H1 (cell line): ENCODE measurements at regions not wholly inside any gene's neighbourhood (a gene's known extent, or its start where the extent isn't known, plus 50 kb on each side); places are given as distances from the start of the nearest gene placed in this dataset.

Experiments
- CTCF ChIA-PET: fragments of 300-600 bp; sonication (Branson Sonifier 250); formaldehyde crosslinking; loops from one replicate; lab custom pipeline; 2021; ENCODE audit not compliant: partially characterized antibody; lab: Charles Lee
- POLR2A ChIA-PET: fragments of 300-600 bp; sonication (Branson Sonifier 250); formaldehyde crosslinking; loops from one replicate; lab custom pipeline; 2021; ENCODE audit warnings: inconsistent platforms; ENCODE audit not compliant: partially characterized antibody; lab: Charles Lee
- DNase-seq, 2 experiments: peaks; one replicate each; pipeline versions ENCODE4 v3.0.0 to v3.0.0-alpha.2; 2010 to 2022; ENCODE audit warnings: low spot score in 2 of 2, low read depth in 1 of 2, mixed read lengths in 1 of 2
- FAIRE-seq: peaks from 2 replicates; lab custom pipeline; 2011; peaks lifted over from hg19 to GRCh38; lab: Jason Lieb, UNC
- H2AFZ ChIP-seq: 2 replicates; pipeline ENCODE4 v1.8.1; 2012; ENCODE audit warnings: low read length, inconsistent platforms
- H2AK5ac ChIP-seq: 2 replicates; pipeline ENCODE4 v1.6.1; 2013; ENCODE audit warnings: low read depth, low read length
- H2BK120ac ChIP-seq: replicated peaks from 2 replicates; pipeline ENCODE3; 2013; ENCODE audit warnings: low read depth, low read length, inconsistent platforms
- H2BK12ac ChIP-seq: 2 replicates; pipeline ENCODE4 v1.6.1; 2013; ENCODE audit warnings: low read depth, low read length
- H2BK15ac ChIP-seq: 2 replicates; pipeline ENCODE4 v1.6.1; 2013; ENCODE audit warnings: low read length
- H2BK20ac ChIP-seq: 2 replicates; pipeline ENCODE4 v1.6.1; 2013; ENCODE audit warnings: low read length
- H2BK5ac ChIP-seq: 2 replicates; pipeline ENCODE4 v1.6.1; 2013; ENCODE audit warnings: low read depth, low read length
- H3K14ac ChIP-seq: 2 replicates; pipeline ENCODE4 v1.6.1; 2013; ENCODE audit warnings: inconsistent platforms; ENCODE audit not compliant: insufficient read length
- H3K18ac ChIP-seq: 2 replicates; pipeline ENCODE4 v1.6.1; 2013; ENCODE audit warnings: low read length; ENCODE audit errors: extremely low read depth
- H3K23ac ChIP-seq: 2 replicates; pipeline ENCODE4 v1.6.1; 2013; ENCODE audit warnings: inconsistent platforms; ENCODE audit not compliant: insufficient read length
- H3K23me2 ChIP-seq: 2 replicates; pipeline ENCODE4 v1.6.1; 2013; ENCODE audit warnings: low read depth, low read length
- H3K27ac ChIP-seq: 2 replicates; pipeline ENCODE4 v1.6.1; 2011; ENCODE audit warnings: low read depth, low read length, inconsistent platforms
- H3K27me3 ChIP-seq, 4 experiments: replicated peaks in 1 of 4; 1 replicate in 1 of 4; 2 replicates in 3 of 4; pipeline versions ENCODE4 v1.6.1 to v1.8.1; 2011 to 2013; ENCODE audit warnings: low read length in 3 of 4, mild to moderate bottlenecking in 3 of 4, inconsistent platforms in 2 of 4, mixed read lengths in 2 of 4, moderate library complexity in 1 of 4; ENCODE audit not compliant: control insufficient read depth in 3 of 4, insufficient read depth in 3 of 4; ENCODE audit errors: extremely low read depth in 1 of 4
- H3K36me3 ChIP-seq, 4 experiments: 2 replicates each; pipeline versions ENCODE4 v1.6.1 to v1.8.1; 2011 to 2013; ENCODE audit warnings: mild to moderate bottlenecking in 4 of 4, low read length in 3 of 4, moderate library complexity in 2 of 4, control low read depth in 1 of 4, inconsistent platforms in 1 of 4; ENCODE audit not compliant: insufficient read depth in 4 of 4, control insufficient read depth in 2 of 4
- H3K4ac ChIP-seq: replicated peaks from 2 replicates; pipeline ENCODE3; 2013; ENCODE audit warnings: low read length, low read depth, mixed read lengths, inconsistent platforms; ENCODE audit not compliant: insufficient read length
- H3K4me1 ChIP-seq, 4 experiments: replicated peaks in 1 of 4; 1 replicate in 1 of 4; 2 replicates in 3 of 4; pipeline versions ENCODE4 v1.6.1 to v1.8.1; 2011 to 2013; ENCODE audit warnings: low read length in 3 of 4, inconsistent platforms in 2 of 4, mixed read lengths in 1 of 4; ENCODE audit not compliant: insufficient read depth in 4 of 4, control insufficient read depth in 3 of 4
- H3K4me2 ChIP-seq, 2 experiments: 2 replicates each; pipeline versions ENCODE4 v1.6.1 to v1.8.1; 2011 to 2013; ENCODE audit warnings: low read depth in 2 of 2, low read length in 2 of 2, control low read depth in 1 of 2, inconsistent platforms in 1 of 2, mild to moderate bottlenecking in 1 of 2; ENCODE audit not compliant: insufficient read depth in 1 of 2
- H3K4me3 ChIP-seq, 4 experiments: fragments of 200-600, 300-600 bp in 1 of 4; sonication (generic), shearing (Covaris generic), sonication (Bioruptor Twin) in 1 of 4; 2 replicates each; pipeline versions ENCODE4 v1.5.1 to v1.8.1; 2011 to 2016; ENCODE audit warnings: low read length in 4 of 4, low read depth in 3 of 4, control low read depth in 2 of 4, inconsistent platforms in 2 of 4, mild to moderate bottlenecking in 2 of 4, mixed read lengths in 1 of 4, moderate library complexity in 1 of 4; ENCODE audit not compliant: insufficient read depth in 2 of 4; ENCODE audit errors: extremely low read depth in 1 of 4
- H3K56ac ChIP-seq: replicated peaks from 2 replicates; pipeline ENCODE3; 2013; ENCODE audit warnings: low read depth, mild to moderate bottlenecking, mixed read lengths, low read length, inconsistent platforms; ENCODE audit not compliant: insufficient read length
- H3K79me1 ChIP-seq: 2 replicates; pipeline ENCODE4 v1.6.1; 2013; ENCODE audit warnings: low read depth, low read length, control low read depth
- H3K79me2 ChIP-seq, 2 experiments: 2 replicates each; pipeline versions ENCODE4 v1.6.1 to v1.8.1; 2012 to 2013; ENCODE audit warnings: low read length in 2 of 2, mild to moderate bottlenecking in 2 of 2, inconsistent platforms in 1 of 2; ENCODE audit not compliant: insufficient read depth in 2 of 2, control insufficient read depth in 1 of 2
- H3K9ac ChIP-seq, 4 experiments: replicated peaks in 1 of 4; 1 replicate in 1 of 4; 2 replicates in 3 of 4; pipeline versions ENCODE4 v1.6.1 to v1.8.1; 2011 to 2013; ENCODE audit warnings: low read depth in 3 of 4, low read length in 3 of 4, control low read depth in 2 of 4, mild to moderate bottlenecking in 2 of 4, moderate library complexity in 2 of 4, inconsistent platforms in 1 of 4; ENCODE audit errors: extremely low read depth in 1 of 4
- H3K9me3 ChIP-seq, 2 experiments: 2 replicates each; pipeline versions ENCODE4 v1.6.1 to v1.8.1; 2012 to 2013; ENCODE audit warnings: mild to moderate bottlenecking in 2 of 2, moderate library complexity in 2 of 2, control low read depth in 1 of 2, inconsistent platforms in 1 of 2, low read depth in 1 of 2, low read length in 1 of 2, mixed read lengths in 1 of 2; ENCODE audit not compliant: insufficient read depth in 2 of 2
- H4K20me1 ChIP-seq, 2 experiments: replicated peaks in 1 of 2; 2 replicates each; pipeline versions ENCODE3 to v1.8.1; 2011 to 2013; ENCODE audit warnings: inconsistent platforms in 2 of 2, low read length in 2 of 2, mild to moderate bottlenecking in 1 of 2; ENCODE audit not compliant: insufficient read depth in 2 of 2, control insufficient read depth in 1 of 2
- H4K5ac ChIP-seq: 2 replicates; pipeline ENCODE4 v1.6.1; 2013; ENCODE audit warnings: low read length, low read depth, mixed read lengths, inconsistent platforms; ENCODE audit not compliant: insufficient read length
- H4K8ac ChIP-seq: 2 replicates; pipeline ENCODE4 v1.8.0; 2013; ENCODE audit warnings: mild to moderate bottlenecking, moderate library complexity, low read length, inconsistent platforms; ENCODE audit not compliant: insufficient read depth; ENCODE audit errors: extremely low read depth
- H4K91ac ChIP-seq: replicated peaks from 2 replicates; pipeline ENCODE3; 2013; ENCODE audit warnings: low read length, mixed read lengths, inconsistent platforms; ENCODE audit not compliant: insufficient read length
- HDAC6 ChIP-seq: IDR thresholded peaks from one replicate; pipeline ENCODE4 v1.7.1; 2012; ENCODE audit warnings: low read depth, mild to moderate bottlenecking, inconsistent platforms, low read length, moderate library complexity
- PHF8 ChIP-seq: fragments of 200-600 bp; sonication (generic); conservative IDR thresholded peaks from 2 replicates; pipeline ENCODE4 v1.7.1; 2012; ENCODE audit warnings: low read depth, mild to moderate bottlenecking, inconsistent platforms, low read length, moderate library complexity
- RBBP5 ChIP-seq: IDR thresholded peaks from 2 replicates; pipeline ENCODE4 v1.7.1; 2012; ENCODE audit warnings: low read depth, mild to moderate bottlenecking, inconsistent platforms, low read length, moderate library complexity, borderline replicate concordance
- WGBS, 2 experiments: shearing (Covaris generic) in 1 of 2; methylation state at CpG; one replicate each; pipeline versions ENCODE4 v1.1.6 to v1.1.7; 2013 to 2015; ENCODE audit warnings: low lambda C conversion rate in 2 of 2, mixed read lengths in 2 of 2, inconsistent platforms in 1 of 2, low coverage in 1 of 2, missing lambda C conversion rate in 1 of 2; ENCODE audit not compliant: insufficient replicate concordance in 2 of 2, insufficient coverage in 1 of 2, insufficient read length in 1 of 2; ENCODE audit errors: extremely low coverage in 1 of 2, missing lambda C conversion rate in 1 of 2; 5-methylcytosine and 5-hydroxymethylcytosine counted together

DNA sequence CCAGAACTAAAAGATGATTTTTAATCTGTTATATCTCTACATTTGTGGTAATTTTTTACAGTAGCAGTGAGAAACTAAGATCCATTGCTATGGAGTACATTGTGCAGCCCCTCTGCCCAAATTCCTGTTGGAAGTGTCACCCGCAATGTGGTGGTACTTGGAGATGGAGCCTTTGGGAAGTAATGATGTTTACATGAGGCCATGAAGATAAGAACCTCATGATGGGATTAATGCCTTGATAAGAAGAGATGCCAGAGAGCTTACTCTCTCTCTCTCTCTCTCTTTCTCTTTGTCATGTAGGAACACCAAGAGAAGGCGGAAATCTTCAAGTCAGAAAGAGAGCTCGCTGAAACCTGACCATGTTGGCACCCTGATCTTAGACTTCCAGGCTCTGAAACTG, 535.4 kb downstream of the PID1 start:
- H3K23me2 ChIP-seq: no peaks in the 10 kb centered on the region
- H4K5ac ChIP-seq: no peak overlapping the region
- no peak overlapping the region for H3K9ac ChIP-seq
- CTCF ChIA-PET: interaction anchor here (0.7 to 2.8 kb wide), 4 partner anchors 9 to 232 kb away, joined by 3 to 20 read pairs (median 6); no protein-coding TSS in a partner anchor
- H3K27me3 ChIP-seq: no peaks in the 10 kb centered on the region
- no peak overlapping the region for H4K8ac ChIP-seq
- no peaks in the 10 kb centered on the region for H3K4me1 ChIP-seq
- H2BK15ac ChIP-seq: no peak overlapping the region
- no peak overlapping the region for H3K14ac ChIP-seq
- no peak overlapping the region for H2BK120ac ChIP-seq
- H3K36me3 ChIP-seq: no peaks in the 10 kb centered on the region
- FAIRE-seq (no peak), DNase-seq (no peak)
- WGBS, 2 experiments: 98% methylated on average over 3 of the region's 3 CpGs; no CpG with 5 or more reads in 1 of the 2 experiments
- H3K79me2 ChIP-seq: no peaks in the 10 kb centered on the region
- no peak overlapping the region for H3K4me3 ChIP-seq
- H3K18ac ChIP-seq: no peak overlapping the region
- no peaks in the 10 kb centered on the region for H3K79me1 ChIP-seq
- H2BK5ac ChIP-seq: no peak overlapping the region
- H3K9me3 ChIP-seq: no peaks in the 10 kb centered on the region
- no peak overlapping the region for H4K91ac ChIP-seq
- no peak overlapping the region for H3K56ac ChIP-seq
- H4K20me1 ChIP-seq: no peaks in the 10 kb centered on the region
- POLR2A ChIA-PET: no interaction called here
- H2AK5ac ChIP-seq: no peak overlapping the region
- TF ChIP-seq RBBP5 (no peak), HDAC6 (no peak), PHF8 (no peak)
- TF ChIP-seq, all 59 proteins: peak for 0
- Histone ChIP-seq H2BK20ac (no peak overlapping the region), H3K23ac (no peak overlapping the region), H3K27ac (no peak overlapping the region), H2AFZ (no peak overlapping the region), H3K4ac (no peak overlapping the region), H3K4me2 (no peak overlapping the region), H2BK12ac (no peak overlapping the region)
